NB4 (cell line): ENCODE measurements at regions not wholly inside any gene's neighbourhood (a gene's known extent, or its start where the extent isn't known, plus 50 kb on each side); places are given as distances from the start of the nearest gene placed in this dataset.

Experiments
- CTCF ChIP-seq: IDR thresholded peaks from one replicate; pipeline ENCODE4 v1.5.1; 2012; ENCODE audit warnings: low read depth, low read length
- MAX ChIP-seq: IDR thresholded peaks from 2 replicates; pipeline ENCODE4 v1.6.1; 2011; ENCODE audit warnings: low read depth, low read length
- POLR2A ChIP-seq: IDR thresholded peaks from 2 replicates; pipeline ENCODE4 v1.6.1; 2011; ENCODE audit warnings: mild to moderate bottlenecking; ENCODE audit not compliant: insufficient read length; ENCODE audit errors: extremely low read depth

GRCh38 chrX:125394449-125394848, 74.8 kb downstream of the TEX13C start:
- TF ChIP-seq POLR2A, result no peak
- TF ChIP-seq CTCF, result no peak
- TF ChIP-seq MAX, result no peak
